Activated CD4-positive, alpha-beta T cell treated with anti-CD3 and anti-CD28 coated beads, Interleukin-2, Interleukin-6, amounts not matched to agents 100 ng/mL and 50 ng/mL, durations not matched to agents 16 hours and 8 hours (primary cell): ENCODE measurements at regions not wholly inside any gene's neighbourhood (a gene's known extent, or its start where the extent isn't known, plus 50 kb on each side); places are given as distances from the start of the nearest gene placed in this dataset.

Experiments used
- DNase-seq: peaks from one replicate; pipeline ENCODE4 v3.0.0-alpha.2; 2020

DNA sequence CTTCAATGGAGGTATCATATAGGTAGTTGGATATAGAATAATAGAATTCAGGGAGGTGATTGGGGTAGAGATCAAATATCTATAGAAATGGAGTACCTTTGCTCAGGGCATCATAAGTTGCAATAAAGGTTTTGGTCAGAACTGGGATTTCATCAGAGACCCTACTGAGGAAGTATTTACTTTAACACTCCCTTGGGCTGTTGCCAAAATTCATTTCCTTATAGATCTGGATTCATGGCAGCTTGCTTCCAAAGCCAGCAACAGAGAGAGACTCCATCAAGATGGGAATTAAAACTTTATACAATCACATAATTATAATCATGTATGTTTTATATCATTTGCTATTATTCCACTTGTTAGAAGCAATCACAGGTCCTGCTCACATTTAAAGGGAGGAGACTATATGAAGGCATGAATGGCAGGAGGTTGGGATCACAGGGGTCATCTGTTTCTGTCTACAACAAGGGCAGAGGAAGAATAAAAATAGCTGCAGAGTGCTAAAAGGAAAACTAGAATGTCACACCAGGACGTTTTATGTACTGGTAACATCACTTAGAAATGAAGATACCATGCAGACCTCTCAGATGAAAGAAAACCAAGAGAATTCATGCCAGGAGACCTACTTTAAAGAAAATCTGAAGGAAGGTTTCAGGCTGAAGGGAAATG lies 902.1 kb upstream of the LCORL start:
- DNase-seq: no peak

DNA sequence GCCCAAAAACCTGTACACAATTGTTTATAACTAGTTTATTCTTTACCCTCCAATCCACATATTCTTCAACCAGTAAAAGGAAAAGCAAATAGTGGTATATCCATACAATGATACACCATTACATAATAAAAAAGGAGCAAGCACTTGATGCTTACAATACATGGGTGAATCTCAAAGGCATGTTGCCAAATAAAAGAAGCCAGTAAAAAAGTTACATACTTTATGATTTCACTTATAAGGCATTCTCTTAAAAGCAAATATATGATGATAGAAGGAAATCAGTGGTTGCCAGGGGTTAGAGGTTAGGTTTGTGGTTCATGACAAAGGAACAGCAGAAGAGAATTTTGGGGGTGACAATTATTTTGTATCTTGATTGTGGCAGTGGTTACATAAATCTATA lies 896.1 kb upstream of the LCORL start:
- no peak for DNase-seq

DNA sequence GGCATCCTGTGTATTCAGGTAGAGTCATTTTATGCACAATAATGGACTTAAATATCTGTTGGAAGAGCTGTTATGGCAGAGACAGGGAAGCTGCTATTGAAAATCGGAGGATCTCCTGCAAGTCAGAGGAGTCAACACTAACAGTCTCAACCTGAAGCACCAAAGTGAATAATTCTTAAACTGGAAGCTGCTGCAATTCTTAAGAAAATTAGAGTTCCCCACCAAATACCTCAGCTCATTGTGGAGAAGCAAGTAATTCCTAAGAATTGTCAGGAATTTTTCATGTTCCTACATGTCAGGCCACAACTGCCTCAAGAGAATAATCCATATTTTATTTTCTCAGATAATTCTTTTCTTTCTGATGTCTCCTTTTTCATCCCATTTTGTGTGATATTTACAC lies 892.6 kb upstream of the LCORL start:
- no peak for DNase-seq

DNA sequence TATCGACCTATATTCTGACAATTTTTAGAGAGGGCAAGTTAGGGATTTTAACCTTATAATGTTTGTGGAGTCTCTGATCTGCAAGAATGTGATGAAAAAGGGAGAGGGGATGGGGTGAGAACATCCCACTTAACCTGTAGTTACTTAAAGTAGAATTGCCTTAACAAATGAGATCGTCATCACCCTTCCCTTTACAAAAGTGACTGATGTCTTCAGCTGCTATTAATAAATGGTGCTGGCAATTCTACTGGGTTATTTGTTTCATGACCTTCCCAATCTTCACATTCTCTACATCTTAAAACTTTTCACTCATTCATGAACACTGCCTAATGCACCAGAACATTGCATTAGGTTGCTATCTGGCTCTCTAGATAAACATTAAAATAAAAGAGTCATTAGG lies 873.4 kb upstream of the LCORL start:
- DNase-seq: no peak

DNA sequence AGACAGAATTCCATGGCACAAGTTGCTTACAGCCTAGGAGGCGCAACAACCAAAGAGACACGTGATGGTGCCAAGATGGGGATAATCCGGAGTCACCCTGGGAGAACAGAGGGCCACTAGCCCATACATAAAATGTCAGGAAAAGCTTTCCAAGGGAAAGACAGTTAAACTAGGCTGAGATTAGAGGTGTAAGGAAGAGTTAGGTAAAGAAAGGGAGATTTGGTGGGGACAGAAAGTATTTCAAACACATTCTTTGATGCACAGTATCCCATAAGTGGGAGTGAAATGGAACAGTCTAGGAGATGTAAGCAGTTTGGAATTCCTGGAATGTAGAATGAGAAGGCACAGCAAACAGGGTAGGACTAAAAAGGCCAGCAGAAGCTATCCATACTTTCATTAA lies 860.9 kb upstream of the LCORL start:
- no peak for DNase-seq

DNA sequence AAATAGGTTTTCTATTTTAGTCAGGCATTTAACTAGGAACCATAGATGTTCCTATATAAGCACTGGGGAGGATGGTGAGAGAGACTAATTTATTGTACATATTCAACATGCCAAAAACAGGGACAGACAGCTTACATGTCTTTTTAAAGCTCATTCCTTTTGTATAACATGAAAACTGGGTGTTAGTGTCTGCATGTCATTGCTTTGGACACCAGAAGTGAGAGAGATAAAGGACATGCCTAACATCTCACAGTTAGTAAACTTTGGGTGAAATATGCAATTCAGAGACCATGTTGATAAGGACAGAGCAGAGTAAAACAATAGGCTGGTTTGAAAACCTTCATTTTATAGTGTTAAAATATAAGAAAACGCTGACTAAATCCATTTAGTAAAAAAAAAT lies 860.0 kb upstream of the LCORL start:
- no peak for DNase-seq

DNA sequence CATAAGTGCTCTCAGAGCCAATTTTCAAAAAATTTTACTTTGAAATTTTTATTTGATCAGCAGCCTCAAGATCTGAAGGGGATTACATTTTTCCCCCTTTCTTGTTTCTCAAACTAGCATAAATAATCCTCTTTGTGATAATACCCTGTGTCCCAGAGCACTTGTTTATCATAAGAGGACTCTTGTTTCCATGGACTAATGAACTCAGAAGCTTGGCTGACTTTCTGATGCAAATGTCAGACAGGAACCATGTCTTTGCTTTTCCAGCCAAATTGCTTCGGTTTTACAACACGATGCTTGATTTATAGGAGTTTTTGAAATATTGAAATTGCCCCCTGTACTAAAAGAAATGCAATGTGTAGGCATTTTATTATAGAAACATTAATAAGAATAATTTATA lies 859.3 kb upstream of the LCORL start:
- DNase-seq: no peak

DNA sequence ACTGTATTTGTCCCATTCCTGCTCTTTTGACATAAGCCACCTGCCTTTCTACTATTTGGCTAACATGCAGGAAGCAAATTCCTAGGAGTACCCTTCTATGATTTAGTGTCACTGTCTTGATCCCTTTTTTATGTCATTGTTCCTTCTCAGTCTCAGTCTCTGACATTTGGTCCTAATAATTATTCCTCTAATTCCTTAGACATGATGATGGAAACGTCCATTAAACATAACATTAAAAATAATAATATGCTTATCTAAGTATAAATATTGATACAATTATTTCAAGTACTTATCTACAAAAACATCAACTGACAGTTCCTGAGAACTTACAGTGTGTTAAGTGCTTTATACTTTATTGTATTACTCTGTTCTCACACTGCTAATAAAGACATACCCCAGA lies 857.0 kb upstream of the LCORL start:
- DNase-seq: no peak

DNA sequence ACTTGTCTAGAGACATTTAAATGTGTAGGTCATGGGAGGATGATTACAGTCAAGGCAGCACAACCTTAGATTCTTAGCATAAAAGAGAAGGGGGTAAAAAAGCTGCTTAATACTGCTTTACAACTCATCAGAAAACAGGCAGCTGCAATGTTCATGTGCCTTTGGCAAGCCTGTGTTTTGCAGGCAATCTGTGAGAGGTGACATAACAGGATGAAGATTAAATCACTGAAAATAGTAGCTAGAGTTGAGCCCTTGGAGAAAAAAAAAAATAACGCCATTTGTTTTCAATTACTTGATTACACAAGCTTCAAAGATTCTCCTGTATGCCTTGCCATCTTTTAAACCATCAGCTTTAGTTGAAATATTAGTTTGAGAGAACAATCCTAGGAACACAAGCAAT lies 847.6 kb upstream of the LCORL start:
- DNase-seq: no peak

DNA sequence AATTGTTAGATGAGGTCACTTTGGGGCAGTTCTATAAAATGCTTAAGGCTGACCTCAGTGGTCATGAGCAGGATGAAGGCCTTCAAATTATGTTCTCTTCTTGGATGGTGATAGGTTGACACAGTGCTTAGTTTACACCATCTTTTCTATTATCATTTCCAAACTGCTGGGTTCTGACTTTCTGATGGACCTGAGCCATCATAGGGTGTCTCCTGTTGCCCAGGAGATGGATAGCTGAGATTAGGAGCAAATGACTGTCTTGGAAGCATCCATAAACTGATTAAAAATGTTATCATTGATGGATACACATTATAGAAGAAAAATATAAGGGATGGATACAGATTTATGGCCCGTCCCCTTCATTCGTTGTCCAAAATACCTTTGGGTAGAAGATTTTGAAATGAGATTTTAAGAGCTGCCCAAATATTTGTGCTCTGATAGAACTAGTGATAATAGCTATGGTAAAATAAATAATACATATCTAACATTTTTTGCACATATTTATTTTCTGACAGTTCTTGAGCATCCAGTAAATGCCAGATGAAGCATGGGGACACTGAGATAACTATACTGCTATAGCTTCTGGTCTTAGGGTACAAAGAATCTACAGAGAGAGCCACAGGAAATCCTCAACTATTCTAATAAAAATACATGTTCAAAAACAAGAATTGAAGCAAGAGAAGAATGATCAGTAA lies 839.4 kb upstream of the LCORL start:
- DNase-seq: no peak

DNA sequence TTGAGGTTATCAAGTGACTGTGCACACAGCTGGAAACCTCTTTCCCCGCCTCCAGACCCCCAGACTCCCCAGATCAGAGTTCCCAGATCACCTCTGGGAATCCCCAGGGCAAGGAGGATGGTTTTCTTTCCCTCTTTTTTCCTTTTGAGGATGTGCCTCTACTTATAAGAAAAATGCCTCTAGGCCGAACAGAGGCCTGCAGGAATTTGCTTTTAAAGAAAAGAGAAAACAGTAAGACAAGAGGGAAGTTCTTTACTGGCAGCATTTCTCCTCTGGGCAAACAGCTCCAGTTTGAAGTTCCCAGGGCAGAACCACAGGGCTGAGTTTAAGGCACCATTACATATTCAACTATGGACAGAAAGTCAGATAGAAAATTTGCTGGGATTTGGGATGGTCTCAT lies 837.9 kb upstream of the LCORL start:
- no peak for DNase-seq

DNA sequence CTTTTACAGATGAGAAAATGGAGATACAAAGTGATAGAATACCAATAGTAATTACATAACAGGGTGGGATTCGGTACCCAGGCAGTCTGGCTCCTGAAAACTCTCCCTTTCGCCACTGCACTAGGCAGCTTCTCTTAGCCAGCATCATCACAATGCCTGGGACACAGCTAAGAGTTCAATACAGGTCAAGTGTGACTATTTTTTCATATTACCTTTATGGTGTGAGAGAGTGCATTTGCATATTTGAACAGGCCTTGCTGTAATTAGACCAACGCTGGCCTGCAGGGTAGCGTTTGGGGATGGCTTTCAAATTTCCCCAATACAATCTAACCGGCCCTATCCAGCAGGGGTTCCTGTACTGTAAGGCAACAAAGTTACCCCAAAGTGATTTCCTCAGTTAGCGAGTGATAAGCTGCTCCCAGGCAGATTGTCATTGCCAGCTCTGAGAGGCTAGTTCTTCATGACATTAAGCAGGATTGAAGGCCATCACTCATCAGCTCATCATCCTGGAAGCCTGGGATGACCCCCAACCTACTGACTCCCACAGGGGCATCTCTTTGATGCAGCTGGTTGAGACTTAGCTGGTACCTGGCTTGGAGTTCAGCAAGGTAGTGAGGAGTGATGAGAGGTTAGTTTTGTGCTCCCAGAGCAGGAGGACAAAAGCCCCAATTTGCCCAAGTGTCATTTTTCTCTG lies 836.8 kb upstream of the LCORL start:
- no peak for DNase-seq

DNA sequence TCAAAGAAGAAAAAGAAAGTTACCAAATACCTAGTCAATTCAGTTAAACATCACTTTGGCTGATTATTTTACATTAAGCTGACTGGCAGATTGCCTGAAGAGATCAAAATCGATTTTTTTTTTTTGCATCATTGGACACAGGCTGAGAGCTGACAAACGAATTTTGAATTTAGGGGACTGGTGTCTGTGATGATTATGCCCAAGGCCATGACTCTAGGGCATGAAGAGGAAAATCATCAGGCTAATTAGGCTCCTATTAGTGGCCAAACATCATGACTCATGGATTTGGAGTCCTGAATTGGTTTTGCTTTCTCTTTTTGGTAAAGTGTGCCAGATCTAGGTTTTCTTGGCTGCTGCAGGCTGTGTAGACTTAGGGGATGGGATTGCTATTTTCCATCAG lies 829.3 kb upstream of the LCORL start:
- no peak for DNase-seq

DNA sequence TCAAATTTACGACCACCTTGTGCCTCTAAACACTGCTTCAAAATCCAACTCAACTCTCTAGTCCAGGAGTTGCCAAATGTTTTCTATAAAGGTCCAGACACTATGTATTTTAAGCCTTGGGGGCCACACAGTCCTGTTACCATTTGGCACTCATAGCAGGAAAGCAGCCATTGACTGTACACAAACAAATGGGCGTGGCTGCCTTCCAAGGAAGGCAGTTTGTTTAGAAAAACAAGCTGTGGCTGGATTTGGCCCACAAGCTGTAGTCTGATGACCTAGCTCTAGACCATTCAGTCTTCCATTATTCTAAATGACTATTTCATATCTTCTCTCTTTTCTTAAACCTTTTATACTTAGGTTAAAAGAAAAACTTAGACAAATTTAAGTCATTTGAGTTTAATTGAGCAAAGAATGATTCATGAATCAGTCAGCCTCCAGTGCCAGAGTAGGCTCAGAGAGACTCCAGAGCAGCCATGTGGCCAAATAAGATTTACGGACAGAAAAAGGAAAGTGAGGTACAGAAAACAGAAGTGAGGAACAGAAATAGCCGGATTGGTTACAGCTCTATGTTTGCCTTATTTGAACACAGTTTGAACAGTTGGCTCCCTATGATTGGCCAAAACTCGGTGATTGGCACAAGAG lies 825.8 kb upstream of the LCORL start:
- no peak for DNase-seq

DNA sequence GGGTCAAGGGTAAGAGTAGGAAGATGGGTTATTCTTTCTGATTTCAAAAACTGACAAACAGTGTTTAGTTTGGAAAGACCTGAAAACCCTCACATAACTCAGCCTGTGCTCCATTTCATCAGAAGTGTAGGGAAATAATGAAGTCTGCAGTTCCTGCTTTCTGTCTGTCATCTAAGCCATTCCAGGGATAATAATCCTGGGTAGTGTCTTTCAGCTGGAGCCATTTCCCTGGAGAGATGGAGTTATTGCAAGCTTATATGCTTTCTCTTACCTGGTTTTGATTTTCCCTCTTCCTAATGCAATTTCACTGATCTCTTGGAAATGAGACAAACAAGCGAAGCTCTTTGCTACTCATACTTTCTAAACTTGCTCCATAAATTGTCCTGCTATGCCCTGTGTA lies 824.8 kb upstream of the LCORL start:
- no peak for DNase-seq

DNA sequence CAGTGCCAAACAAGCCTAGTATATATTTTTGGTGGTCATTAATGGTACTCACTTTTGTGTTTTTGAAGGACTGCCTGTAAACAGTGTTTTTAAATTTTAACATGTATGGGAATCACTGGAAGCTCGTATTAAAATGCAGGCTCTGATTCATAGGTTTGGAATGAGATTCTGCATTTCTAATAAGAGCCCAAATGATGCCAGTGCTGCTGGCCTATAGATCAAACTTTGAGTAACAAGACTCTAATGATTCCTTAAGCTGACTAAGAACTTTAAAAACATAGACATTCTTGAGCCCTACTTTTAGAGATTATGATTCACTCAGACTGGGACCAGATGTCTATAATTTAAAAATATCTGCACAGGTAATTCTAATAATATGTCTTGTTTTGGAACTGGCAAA lies 823.2 kb upstream of the LCORL start:
- DNase-seq: no peak

DNA sequence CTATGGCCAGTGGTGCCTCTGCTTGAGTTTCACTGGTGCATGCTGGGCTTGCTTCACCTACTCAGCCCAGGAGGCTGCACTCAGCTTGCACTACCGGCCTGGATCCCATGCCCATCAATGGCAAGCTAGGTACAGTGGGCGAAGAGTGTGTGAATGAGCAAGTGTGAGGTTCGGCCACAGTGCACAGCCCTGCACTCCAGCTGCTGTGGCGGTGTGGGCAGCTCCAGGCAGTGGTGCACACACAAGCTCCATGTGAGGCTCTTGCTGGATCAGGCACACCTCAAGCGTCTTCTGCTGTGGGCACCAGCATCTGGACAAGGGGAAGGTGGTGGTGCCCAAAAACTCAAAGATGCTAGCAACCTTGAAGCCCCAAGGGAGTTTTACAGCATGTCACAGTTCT lies 820.9 kb upstream of the LCORL start:
- no peak for DNase-seq

DNA sequence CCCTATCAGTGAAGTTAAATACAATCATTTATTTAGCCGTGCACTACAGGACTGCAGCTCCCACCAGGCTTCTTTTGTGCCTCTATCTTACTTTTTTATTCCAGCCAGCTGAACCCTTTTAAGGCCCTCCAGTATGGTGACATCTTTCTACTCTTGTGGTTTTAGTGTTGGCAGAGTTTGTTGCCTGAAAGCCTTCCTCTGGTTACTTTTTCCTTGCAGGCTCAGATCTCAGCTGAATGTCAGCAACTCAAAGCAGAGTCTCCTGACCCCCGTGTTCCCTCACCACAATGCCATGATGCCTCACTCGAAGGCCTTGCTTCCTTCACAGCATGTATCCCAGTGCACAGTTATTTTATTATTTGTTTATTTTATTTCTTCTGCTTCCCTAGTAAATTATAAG lies 818.9 kb upstream of the LCORL start:
- DNase-seq: no peak

DNA sequence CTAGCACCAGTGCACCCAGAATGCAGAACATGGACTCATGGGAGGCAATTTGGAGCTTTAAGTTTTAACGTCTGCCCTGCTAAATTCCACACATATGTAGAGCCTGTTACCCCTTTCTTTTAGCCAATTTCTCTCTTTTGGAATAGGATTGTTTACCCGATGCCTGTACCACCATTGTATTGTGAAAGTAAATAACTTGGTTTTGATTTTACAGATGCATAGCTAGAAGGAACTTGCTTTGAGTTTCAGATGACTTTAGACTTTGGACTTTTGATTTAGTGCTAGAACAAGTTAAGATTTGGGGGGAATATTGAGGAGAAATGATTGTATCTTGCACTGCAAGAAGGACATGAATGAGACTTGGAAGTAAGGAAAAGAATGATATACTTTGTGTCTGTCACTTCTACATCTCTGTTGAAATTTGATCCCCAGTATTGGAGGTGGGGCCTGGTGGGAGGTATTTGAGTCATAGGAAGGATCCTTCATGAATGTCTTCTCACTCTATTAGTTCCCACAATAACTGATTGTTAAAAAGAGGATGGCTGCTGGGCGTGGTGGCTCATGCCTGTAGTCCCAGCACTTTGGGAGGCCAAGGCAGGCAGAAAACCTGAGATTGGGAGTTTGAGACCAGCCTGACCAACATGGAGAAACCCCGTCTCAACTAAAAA lies 794.8 kb upstream of the LCORL start:
- no peak for DNase-seq

DNA sequence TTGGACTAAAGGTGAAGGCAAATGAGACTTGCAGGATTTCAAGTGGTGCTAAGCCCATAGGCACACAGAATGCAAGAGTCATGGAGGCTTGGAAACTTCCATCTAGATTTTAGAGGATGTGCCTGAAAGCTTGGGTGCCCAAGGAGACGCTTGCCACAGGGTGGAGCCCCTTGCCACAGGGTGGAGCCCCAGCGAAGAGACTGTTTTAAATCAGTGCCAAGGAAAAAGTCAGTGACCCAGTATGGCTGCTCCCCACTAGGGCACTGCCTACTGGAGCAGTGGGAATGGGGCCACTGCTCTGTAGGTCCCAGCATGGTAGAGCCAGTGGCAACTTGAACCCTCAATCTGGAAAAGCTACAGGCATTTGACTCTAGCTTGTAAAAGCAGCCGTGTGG lies 794.2 kb upstream of the LCORL start:
- no peak for DNase-seq

DNA sequence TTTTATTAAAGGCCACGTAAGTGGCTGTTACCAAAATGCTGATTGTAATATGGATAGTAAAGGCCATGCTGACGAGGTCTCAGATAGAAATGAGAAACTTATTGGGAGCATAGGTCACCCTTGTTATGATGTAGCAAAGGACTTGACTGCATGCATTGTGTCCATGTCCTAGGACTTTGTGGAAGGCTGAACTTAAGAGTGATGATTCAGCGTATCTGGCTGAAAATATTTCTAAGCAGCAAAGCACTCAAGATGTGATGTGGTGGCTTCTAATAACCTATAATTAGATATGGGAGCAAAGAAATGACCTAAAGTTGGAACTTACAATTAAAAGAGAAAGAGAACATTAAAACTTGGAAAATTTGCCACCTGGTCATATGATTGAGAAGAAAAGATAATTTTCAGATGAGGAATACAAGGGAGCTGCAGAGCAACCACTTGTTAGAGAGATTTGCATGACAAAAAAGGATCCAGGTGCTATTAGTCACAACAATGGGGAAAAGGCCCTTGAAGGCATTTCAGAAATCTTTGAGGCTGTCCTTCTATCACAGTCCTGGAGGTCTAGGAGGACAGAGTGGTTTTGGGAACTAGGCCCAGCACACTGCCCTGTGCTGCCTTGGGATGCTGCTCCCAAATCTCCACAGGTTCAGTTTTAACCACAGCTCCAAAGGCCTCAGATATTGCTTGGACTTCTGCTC lies 793.7 kb upstream of the LCORL start:
- DNase-seq: no peak

DNA sequence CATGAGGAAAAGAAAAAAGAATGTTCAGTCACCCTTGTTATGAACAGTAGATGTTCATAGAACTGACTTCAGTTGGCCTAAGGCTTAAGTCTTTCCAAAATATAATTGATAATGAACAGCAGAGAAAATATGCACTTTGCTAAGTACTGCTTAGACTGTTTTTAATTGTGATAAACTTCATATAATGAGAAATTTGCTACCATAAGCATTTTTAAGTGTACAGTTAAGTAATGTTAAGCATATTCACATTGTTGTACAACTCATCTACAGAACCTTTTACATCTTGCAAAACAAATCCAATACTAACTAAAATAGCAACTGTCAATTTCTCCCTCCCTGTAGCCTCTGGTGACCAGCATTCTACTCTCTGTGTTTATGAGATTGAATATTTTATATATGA lies 792.2 kb upstream of the LCORL start:
- no peak for DNase-seq

DNA sequence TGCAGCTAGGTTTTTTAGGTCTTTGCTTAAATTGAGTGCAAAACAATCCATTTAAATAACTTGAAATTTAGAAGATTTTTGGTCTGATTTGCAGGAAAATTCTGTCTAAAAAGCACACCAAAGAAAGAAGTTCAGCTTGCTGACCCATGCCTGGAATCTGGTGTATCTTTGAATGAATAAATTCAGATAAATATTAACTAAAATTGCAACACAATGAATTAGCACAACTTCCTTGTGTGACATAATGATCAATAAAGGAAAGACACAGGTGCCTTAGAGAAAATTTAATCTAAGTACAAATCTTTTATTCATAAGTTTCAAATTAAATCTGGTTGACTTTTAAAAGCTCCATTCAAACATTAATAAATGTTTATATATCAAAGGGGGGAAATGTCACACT lies 791.5 kb upstream of the LCORL start:
- DNase-seq: no peak
